Muscle of leg (tissue), 3 donors: ENCODE measurements at regions not wholly inside any gene's neighbourhood (a gene's known extent, or its start where the extent isn't known, plus 50 kb on each side); places are given as distances from the start of the nearest gene placed in this dataset.

Experiments
- DNase-seq: peaks from one replicate; pipeline ENCODE4 v3.0.0; 2013
- H3K27ac ChIP-seq: one replicate; pipeline ENCODE4 v1.5.1; 2013; ENCODE audit warnings: mild to moderate bottlenecking, low read length, control low read depth
- H3K27me3 ChIP-seq: one replicate; pipeline ENCODE4 v1.6.1; 2013; ENCODE audit warnings: low read length; ENCODE audit not compliant: control insufficient read depth, insufficient read depth
- H3K36me3 ChIP-seq: one replicate; pipeline ENCODE4 v1.6.1; 2013; ENCODE audit warnings: low read length; ENCODE audit not compliant: control insufficient read depth, insufficient read depth
- H3K4me1 ChIP-seq: one replicate; pipeline ENCODE4 v1.6.1; 2013; ENCODE audit warnings: low read length; ENCODE audit not compliant: control insufficient read depth, insufficient read depth
- H3K4me3 ChIP-seq: one replicate; pipeline ENCODE4 v1.5.1; 2013; ENCODE audit warnings: low read length, control low read depth
- H3K9me3 ChIP-seq: replicated peaks from 2 replicates; pipeline ENCODE4 v1.6.1; 2013; ENCODE audit warnings: low read depth, low read length; ENCODE audit not compliant: control insufficient read depth
- WGBS: methylation state at CpG from one replicate; pipeline ENCODE4 v1.1.5; 2013; ENCODE audit warnings: missing lambda C conversion rate; ENCODE audit not compliant: insufficient coverage; 5-methylcytosine and 5-hydroxymethylcytosine counted together

DNA sequence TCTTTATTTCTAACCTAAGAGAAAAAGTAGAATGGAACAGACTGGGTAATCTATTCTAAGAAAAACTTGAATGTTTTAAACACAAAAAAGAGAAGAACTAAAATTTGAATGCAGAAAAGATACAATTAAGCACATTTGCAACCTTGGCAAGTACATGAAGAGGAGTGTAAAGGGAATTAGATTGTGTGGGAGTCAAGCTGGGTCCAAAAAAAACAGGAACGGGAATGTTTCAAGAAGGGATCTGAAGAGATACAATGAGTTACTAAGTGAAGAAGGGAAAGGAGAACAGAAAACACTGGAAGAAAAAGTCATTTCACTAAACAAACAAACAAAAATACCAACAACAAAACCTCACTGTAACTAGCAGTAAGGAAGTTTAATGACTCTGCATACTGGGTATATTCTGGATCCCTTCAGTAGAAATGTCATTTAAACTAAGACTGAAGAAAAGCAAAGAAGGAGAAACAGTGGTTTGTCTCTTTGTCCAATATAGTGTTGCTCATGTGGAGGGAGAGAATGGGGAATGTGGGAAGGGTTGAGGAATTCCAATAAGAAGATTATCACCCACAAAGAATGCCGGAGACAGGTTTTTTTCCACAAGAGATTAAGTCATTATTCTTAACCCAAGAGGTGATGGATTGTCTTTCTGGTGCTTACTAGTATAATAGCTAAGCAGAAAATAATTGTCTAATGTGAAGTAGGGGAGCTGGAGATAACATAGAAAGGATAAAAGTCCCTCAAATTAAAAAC, 50.4 kb upstream of the PTPN13 start:
- Histone ChIP-seq H3K9me3 (no peaks in the 10 kb centered on the region), H3K4me1 (no peaks in the 10 kb centered on the region), H3K4me3 (no peak overlapping the region), H3K36me3 (no peaks in the 10 kb centered on the region), H3K27ac (peak overlapping the region; percentile 47), H3K27me3 (peaks cover 3% of the 10 kb centered on the region)
- DNase-seq = peak; percentile 33
- WGBS = no CpG with 5 or more reads among the region's 2 CpGs

DNA sequence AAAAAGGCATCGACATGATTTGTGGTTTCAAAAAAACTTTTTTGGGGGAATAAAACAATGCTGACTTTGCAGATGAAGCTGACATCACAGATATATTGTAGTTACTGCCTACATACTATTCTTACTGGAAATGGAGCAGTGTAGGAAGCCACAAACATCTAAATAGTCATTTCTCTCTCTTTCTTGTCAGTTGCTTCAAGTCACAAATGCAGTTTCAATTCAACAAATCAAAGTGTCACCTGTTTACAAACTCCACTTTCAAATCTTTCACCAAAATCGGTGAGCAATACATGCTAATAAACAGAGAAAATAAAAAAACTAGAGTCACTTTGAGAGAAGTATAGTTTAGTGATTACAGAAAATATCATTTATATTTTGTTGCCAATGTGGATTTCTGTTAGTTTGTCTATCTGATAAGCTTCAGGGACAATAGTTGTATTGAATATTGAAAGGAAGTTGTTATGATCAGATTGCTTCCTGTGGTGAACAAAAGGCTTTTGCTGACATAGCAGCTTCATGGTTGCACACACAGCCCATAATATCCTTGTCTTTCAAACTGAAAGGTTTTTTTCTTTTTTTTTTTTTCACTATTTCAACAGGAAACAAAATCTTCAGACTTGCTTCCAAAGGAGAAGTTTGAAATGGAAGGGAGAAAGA, 49.7 kb upstream of the PTPN13 start:
- no peaks in the 10 kb centered on the region for H3K9me3 ChIP-seq
- no peaks in the 10 kb centered on the region for H3K36me3 ChIP-seq
- peaks cover 3% of the 10 kb centered on the region for H3K27me3 ChIP-seq

More for the DNA sequence above, 49.7 kb upstream of the PTPN13 start:
- no peak overlapping the region for H3K27ac ChIP-seq
- WGBS = no CpG with 5 or more reads among the region's 2 CpGs
- DNase-seq = no peak
- no peaks in the 10 kb centered on the region for H3K4me1 ChIP-seq
- H3K4me3 ChIP-seq = no peak overlapping the region
